ENCODE measurements at regions not wholly inside any gene's neighbourhood (a gene's known extent, or its start where the extent isn't known, plus 50 kb on each side); places are given as distances from the start of the nearest gene placed in this dataset.
"Not testable (repeated sequence)": the region's sequence is repeated elsewhere in the genome, so short reads cannot be mapped to it uniquely, and the experiment has no call there.

- TF ChIP-seq, protein P1, sequence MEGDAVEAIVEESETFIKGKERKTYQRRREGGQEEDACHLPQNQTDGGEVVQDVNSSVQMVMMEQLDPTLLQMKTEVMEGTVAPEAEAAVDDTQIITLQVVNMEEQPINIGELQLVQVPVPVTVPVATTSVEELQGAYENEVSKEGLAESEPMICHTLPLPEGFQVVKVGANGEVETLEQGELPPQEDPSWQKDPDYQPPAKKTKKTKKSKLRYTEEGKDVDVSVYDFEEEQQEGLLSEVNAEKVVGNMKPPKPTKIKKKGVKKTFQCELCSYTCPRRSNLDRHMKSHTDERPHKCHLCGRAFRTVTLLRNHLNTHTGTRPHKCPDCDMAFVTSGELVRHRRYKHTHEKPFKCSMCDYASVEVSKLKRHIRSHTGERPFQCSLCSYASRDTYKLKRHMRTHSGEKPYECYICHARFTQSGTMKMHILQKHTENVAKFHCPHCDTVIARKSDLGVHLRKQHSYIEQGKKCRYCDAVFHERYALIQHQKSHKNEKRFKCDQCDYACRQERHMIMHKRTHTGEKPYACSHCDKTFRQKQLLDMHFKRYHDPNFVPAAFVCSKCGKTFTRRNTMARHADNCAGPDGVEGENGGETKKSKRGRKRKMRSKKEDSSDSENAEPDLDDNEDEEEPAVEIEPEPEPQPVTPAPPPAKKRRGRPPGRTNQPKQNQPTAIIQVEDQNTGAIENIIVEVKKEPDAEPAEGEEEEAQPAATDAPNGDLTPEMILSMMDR (IDR thresholded peaks at IDR 0.05): not testable (repeated sequence)
- not testable (repeated sequence) for TF ChIP-seq POLR2A (IDR thresholded peaks at IDR 0.05)
Observed at GRCh38 chr1:83373018-83373417, 625.9 kb downstream of the TTLL7 start.

All from uterus (tissue), 2 donors.